Loucy (cell line): ENCODE measurements at regions not wholly inside any gene's neighbourhood (a gene's known extent, or its start where the extent isn't known, plus 50 kb on each side); places are given as distances from the start of the nearest gene placed in this dataset.

Experiments
- H2AFZ ChIP-seq: fragments of 200-600 bp; sonication (generic); 2 replicates; pipeline ENCODE4 v1.6.0; 2016; ENCODE audit warnings: antibody characterized with exemption, mild to moderate bottlenecking, low read length, moderate library complexity
- H3F3A ChIP-seq: fragments of 200-600 bp; 2 replicates; pipeline ENCODE4 v1.6.0; 2016; ENCODE audit warnings: antibody characterized with exemption, low read depth, mild to moderate bottlenecking
- H3K27me3 ChIP-seq: fragments of 200-600 bp; sonication (generic); 2 replicates; pipeline ENCODE4 v1.6.1; 2014; ENCODE audit warnings: low read length, mild to moderate bottlenecking; ENCODE audit not compliant: insufficient read depth, poor library complexity, severe bottlenecking
- H3K36me3 ChIP-seq: fragments of 200-600 bp; sonication (generic); 2 replicates; pipeline ENCODE4 v1.6.1; 2016; ENCODE audit warnings: low read length; ENCODE audit not compliant: insufficient read depth
- H3K4me1 ChIP-seq: fragments of 200-600 bp; sonication (generic); 2 replicates; pipeline ENCODE4 v1.5.1; 2014; ENCODE audit warnings: low read length, mild to moderate bottlenecking; ENCODE audit not compliant: insufficient read depth, poor library complexity, severe bottlenecking
- H3K4me2 ChIP-seq: fragments of 200-600 bp; sonication (generic); 2 replicates; pipeline ENCODE4 v1.6.0; 2014; ENCODE audit warnings: antibody characterized with exemption, low read length, low read depth, mild to moderate bottlenecking; ENCODE audit not compliant: poor library complexity, severe bottlenecking
- H3K4me3 ChIP-seq: fragments of 200-600 bp; sonication (generic); 2 replicates; pipeline ENCODE4 v1.5.1; 2014; ENCODE audit warnings: low read length, mild to moderate bottlenecking, mixed read lengths; ENCODE audit not compliant: poor library complexity, severe bottlenecking
- H3K79me2 ChIP-seq: fragments of 200-600 bp; sonication (generic); 2 replicates; pipeline ENCODE4 v1.6.1; 2014; ENCODE audit warnings: low read length; ENCODE audit not compliant: insufficient read depth
- H3K9ac ChIP-seq: fragments of 200-600 bp; sonication (generic); 2 replicates; pipeline ENCODE4 v1.6.0; 2014; ENCODE audit warnings: mild to moderate bottlenecking, low read depth, low read length, moderate library complexity; ENCODE audit not compliant: poor library complexity, severe bottlenecking
- H3K9me2 ChIP-seq: fragments of 200-600 bp; sonication (generic); replicated peaks from 2 replicates; pipeline ENCODE4 v1.6.1; 2016; ENCODE audit warnings: low read depth, low read length, mixed read lengths
- H3K9me3 ChIP-seq: fragments of 200-600 bp; sonication (generic); 2 replicates; pipeline ENCODE4 v1.6.1; 2014; ENCODE audit warnings: mild to moderate bottlenecking, antibody characterized with exemption, low read length, low read depth; ENCODE audit not compliant: insufficient read depth
- H4K20me1 ChIP-seq: fragments of 200-600 bp; sonication (generic); 2 replicates; pipeline ENCODE4 v1.6.0; 2014; ENCODE audit warnings: antibody characterized with exemption, low read length, mild to moderate bottlenecking; ENCODE audit not compliant: insufficient read depth, poor library complexity, severe bottlenecking
- EZH2phosphoT487 ChIP-seq: fragments of 200-600 bp; IDR thresholded peaks from 2 replicates; pipeline ENCODE4 v1.6.1; 2018; ENCODE audit warnings: antibody characterized with exemption, mild to moderate bottlenecking, moderate library complexity, borderline replicate concordance
- TF ChIP-seq, protein P1 (sequence below): fragments of 200-600 bp; sonication (generic); conservative IDR thresholded peaks from 2 replicates; pipeline ENCODE4 v1.5.1; 2014; ENCODE audit warnings: mild to moderate bottlenecking, antibody characterized with exemption, low read length

DNA sequence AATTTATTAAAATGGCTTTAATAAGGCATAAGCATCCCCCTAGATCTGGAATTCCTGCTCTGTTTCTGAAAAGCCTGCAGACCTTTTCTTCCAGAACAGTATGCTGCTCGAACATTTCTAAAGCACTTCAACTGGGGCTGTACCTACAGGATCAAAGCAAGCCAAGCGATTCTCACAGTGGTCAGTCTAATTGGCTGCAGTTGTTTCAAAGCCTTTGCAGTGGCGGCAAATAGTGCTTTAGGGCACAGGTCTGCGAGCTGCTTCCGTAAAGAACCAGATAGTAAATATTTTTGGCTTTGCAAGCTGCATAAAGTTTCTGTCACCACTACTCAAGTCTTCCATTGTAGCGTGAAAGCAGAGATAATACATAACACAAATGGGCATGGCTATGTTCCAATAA is 88.9 kb upstream of the FBXL4 start:
- H2AFZ ChIP-seq, result no peak overlapping the region
- H3K4me3 ChIP-seq, result no peak overlapping the region
- no peaks in the 10 kb centered on the region for H3F3A ChIP-seq
- no peaks in the 10 kb centered on the region for H3K4me1 ChIP-seq
- no peak overlapping the region for H3K9ac ChIP-seq
- H3K27me3 ChIP-seq, result no peaks in the 10 kb centered on the region
- no peaks in the 10 kb centered on the region for H3K79me2 ChIP-seq
- H4K20me1 ChIP-seq, result no peaks in the 10 kb centered on the region
- H3K9me2 ChIP-seq, result no peaks in the 10 kb centered on the region; the same call in 1 of the 2 replicates
- TF ChIP-seq, protein P1, sequence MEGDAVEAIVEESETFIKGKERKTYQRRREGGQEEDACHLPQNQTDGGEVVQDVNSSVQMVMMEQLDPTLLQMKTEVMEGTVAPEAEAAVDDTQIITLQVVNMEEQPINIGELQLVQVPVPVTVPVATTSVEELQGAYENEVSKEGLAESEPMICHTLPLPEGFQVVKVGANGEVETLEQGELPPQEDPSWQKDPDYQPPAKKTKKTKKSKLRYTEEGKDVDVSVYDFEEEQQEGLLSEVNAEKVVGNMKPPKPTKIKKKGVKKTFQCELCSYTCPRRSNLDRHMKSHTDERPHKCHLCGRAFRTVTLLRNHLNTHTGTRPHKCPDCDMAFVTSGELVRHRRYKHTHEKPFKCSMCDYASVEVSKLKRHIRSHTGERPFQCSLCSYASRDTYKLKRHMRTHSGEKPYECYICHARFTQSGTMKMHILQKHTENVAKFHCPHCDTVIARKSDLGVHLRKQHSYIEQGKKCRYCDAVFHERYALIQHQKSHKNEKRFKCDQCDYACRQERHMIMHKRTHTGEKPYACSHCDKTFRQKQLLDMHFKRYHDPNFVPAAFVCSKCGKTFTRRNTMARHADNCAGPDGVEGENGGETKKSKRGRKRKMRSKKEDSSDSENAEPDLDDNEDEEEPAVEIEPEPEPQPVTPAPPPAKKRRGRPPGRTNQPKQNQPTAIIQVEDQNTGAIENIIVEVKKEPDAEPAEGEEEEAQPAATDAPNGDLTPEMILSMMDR, result no peak
- no peak for TF ChIP-seq EZH2phosphoT487
- no peaks in the 10 kb centered on the region for H3K36me3 ChIP-seq
- no peak overlapping the region for H3K4me2 ChIP-seq
- H3K9me3 ChIP-seq, result no peaks in the 10 kb centered on the region

GRCh38 chr6:99032396-99032795 is 84.7 kb upstream of the FBXL4 start:
- Histone ChIP-seq H3K79me2 (no peaks in the 10 kb centered on the region), H3K36me3 (no peaks in the 10 kb centered on the region), H2AFZ (no peak overlapping the region), H3K4me3 (no peak overlapping the region), H3K27me3 (no peaks in the 10 kb centered on the region), H3K9me2 (no peaks in the 10 kb centered on the region), H3K9ac (no peak overlapping the region), H3K9me3 (no peaks in the 10 kb centered on the region), H3F3A (no peaks in the 10 kb centered on the region), H3K4me2 (no peak overlapping the region), H3K4me1 (no peaks in the 10 kb centered on the region), H4K20me1 (no peaks in the 10 kb centered on the region)
- TF ChIP-seq, protein P1, result no peak
- no peak for TF ChIP-seq EZH2phosphoT487

DNA sequence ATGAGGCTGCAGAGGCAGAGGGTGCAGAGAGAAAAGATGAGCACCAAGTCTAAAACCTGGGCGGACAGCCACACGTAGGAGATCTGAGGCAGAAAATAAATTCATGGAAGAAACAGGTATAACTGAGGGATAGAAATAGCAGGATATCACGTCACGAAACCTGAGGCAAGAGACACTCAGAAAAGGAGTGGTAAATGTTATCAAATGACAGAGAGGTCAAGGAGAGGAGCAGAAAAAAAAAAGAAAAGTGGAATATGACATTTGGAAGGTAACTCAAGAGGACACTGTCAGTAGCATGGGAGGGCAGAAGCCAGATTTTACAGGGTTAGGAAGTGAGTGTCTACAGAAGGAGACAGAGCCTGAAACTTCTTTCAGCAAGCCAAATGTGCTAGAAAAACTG is 84.2 kb upstream of the FBXL4 start:
- H3K36me3 ChIP-seq, result no peaks in the 10 kb centered on the region
- no peak overlapping the region for H3K4me3 ChIP-seq
- no peaks in the 10 kb centered on the region for H4K20me1 ChIP-seq
- H3K27me3 ChIP-seq, result no peaks in the 10 kb centered on the region
- H2AFZ ChIP-seq, result no peak overlapping the region
- TF ChIP-seq, protein P1, result no peak
- TF ChIP-seq EZH2phosphoT487, result no peak
- H3K9me3 ChIP-seq, result no peaks in the 10 kb centered on the region
- H3K9me2 ChIP-seq, result no peaks in the 10 kb centered on the region
- H3K4me1 ChIP-seq, result no peaks in the 10 kb centered on the region
- no peaks in the 10 kb centered on the region for H3F3A ChIP-seq
- no peak overlapping the region for H3K4me2 ChIP-seq
- no peak overlapping the region for H3K9ac ChIP-seq
- H3K79me2 ChIP-seq, result no peaks in the 10 kb centered on the region
